ENCODE measurements at regions not wholly inside any gene's neighbourhood (a gene's known extent, or its start where the extent isn't known, plus 50 kb on each side); places are given as distances from the start of the nearest gene placed in this dataset.

DNA sequence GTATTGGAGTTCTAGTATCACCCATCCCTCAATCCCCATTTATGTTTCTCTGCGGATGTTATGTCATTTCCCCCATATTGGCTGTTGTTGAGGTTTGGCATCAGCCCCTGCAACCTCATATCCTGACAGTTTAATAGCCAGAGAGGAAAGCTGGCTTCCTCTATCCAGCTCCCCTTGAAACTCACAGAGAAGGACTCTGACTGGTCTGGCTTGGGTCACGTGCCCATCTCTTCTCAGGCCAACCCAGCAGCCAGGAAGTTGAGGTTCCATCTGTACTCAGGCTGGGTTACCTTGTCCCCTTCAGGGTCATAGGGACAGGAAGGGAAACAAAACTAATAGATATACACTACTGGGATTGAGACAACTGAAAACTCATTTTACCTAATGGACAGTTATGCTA is 148.0 kb upstream of the SLC14A2 start:
- TF ChIP-seq, protein P1, sequence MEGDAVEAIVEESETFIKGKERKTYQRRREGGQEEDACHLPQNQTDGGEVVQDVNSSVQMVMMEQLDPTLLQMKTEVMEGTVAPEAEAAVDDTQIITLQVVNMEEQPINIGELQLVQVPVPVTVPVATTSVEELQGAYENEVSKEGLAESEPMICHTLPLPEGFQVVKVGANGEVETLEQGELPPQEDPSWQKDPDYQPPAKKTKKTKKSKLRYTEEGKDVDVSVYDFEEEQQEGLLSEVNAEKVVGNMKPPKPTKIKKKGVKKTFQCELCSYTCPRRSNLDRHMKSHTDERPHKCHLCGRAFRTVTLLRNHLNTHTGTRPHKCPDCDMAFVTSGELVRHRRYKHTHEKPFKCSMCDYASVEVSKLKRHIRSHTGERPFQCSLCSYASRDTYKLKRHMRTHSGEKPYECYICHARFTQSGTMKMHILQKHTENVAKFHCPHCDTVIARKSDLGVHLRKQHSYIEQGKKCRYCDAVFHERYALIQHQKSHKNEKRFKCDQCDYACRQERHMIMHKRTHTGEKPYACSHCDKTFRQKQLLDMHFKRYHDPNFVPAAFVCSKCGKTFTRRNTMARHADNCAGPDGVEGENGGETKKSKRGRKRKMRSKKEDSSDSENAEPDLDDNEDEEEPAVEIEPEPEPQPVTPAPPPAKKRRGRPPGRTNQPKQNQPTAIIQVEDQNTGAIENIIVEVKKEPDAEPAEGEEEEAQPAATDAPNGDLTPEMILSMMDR (IDR thresholded peaks at IDR 0.05; ENCODE audit: extremely low read depth, insufficient read depth, missing control alignments) = no peak
- DNase-seq (ENCODE audit: low spot score) = no peak

DNA sequence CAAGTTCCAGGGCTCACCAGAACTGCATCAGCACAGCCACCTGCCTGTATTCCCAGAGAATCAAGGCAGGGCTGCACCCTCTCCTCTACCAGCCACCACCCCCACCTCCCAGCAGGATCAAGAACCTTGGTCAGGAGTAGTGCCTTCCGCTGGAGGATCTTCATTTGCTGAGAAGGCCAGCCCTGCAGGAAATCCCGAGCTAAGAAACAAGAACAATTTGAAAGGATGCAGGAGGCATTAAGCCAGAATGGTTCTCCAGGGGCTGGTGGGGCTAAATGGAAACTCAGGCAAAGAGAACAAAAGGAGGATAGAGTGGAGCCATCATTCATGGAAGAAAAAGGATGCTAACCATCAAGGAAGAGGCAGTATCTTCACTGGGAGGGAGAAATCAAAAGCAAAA is 147.3 kb upstream of the SLC14A2 start:
- TF ChIP-seq, protein P1 (IDR thresholded peaks at IDR 0.05; ENCODE audit: extremely low read depth, insufficient read depth, missing control alignments) = no peak
- in situ Hi-C loops (cut with MboI; ENCODE audit: low pct_unique_long_range_greater_than_20kb, low sequenced_read_pairs, unreplicated experiment) = no loop called here

More for the DNA sequence above, 148.0 kb upstream of the SLC14A2 start:
- in situ Hi-C loops (cut with MboI; ENCODE audit: low pct_unique_long_range_greater_than_20kb, low sequenced_read_pairs, unreplicated experiment) = no loop called here

DNA sequence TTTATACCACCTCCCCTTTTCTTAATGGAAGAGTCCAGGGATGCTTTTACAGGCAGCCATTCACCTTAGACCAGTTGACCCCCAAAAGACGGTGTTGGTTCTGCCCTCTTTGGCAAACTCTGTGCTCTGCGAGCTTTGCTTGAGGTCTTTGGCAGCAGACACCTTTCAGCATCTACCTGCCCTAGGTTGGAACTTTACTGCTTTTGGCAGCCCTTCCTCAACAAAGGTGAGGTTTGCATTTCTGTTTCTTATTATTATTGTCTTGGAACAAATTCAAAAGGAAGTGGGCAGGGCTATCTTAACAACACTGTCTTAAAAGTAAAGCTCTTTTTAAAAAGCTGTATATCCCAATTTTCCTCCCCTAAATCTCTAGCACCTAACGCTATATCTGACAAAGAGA is 136.4 kb upstream of the SLC14A2 start:
- in situ Hi-C loops (cut with MboI; ENCODE audit: low pct_unique_long_range_greater_than_20kb, low sequenced_read_pairs, unreplicated experiment) = no loop called here
- TF ChIP-seq, protein P1 (IDR thresholded peaks at IDR 0.05; ENCODE audit: extremely low read depth, insufficient read depth, missing control alignments) = no peak

More for the DNA sequence above, 147.3 kb upstream of the SLC14A2 start:
- DNase-seq (ENCODE audit: low spot score) = no peak

DNA sequence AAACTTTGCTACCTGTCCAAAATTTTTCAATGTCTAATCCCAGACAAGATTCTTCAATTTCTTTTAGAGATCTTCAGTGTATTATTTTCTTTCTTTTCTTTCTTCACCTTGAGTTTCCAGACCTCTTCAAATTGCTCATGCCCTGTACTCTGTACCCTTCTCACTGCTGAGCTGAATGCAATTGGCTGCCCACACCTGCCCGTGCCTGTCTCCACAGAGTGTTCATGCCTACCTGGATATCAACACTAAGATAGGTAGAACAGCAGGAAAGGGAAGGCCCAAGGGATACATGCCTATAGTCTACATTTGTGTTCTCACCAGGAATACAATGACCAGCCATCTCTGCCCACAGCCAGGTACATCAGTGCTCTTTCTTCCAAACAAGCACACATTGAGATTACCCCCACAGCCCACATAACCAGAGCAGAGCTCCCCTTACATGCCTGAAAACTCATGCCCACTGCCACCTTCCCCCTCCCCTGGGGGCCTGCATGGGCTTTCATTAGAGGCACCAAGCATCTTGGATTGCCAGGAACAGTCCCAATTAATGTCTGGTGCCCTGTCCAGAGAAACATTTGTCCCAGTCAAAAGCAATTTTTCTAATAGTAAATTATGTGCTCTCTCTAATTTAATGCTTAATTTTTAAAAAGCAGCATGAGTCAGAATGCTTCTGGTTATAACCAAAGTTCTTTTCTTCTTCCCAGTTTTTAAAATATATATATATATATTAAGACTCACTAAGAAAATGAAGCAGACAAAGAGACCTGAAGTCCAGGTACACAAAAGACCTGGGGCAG is 134.9 kb upstream of the SLC14A2 start:
- in situ Hi-C loops (cut with MboI; ENCODE audit: low pct_unique_long_range_greater_than_20kb, low sequenced_read_pairs, unreplicated experiment) = no loop called here
- DNase-seq (ENCODE audit: low spot score) = no peak
- TF ChIP-seq, protein P1 (IDR thresholded peaks at IDR 0.05; ENCODE audit: extremely low read depth, insufficient read depth, missing control alignments) = no peak

More for the DNA sequence above, 136.4 kb upstream of the SLC14A2 start:
- DNase-seq (ENCODE audit: low spot score) = no peak

DNA sequence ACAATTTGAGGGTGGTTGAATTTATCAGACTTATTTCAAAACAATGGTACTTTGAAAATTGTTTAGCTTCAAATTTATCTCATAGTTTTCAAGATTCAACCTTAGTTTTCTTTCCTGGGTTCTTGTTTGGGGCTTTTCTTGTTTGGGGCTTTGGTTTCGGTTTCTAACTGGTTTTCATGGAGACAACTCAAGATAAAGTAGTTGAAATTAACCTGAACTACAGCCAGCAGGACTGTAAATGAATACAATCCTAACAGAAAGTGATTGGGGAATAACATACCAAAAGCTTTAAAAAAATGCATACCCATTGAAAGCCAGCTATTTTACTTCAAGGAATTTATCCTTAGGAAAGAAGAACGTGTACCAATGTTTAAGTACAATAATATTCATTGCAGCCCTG is 133.5 kb upstream of the SLC14A2 start:
- in situ Hi-C loops (cut with MboI; ENCODE audit: low pct_unique_long_range_greater_than_20kb, low sequenced_read_pairs, unreplicated experiment) = no loop called here

DNA sequence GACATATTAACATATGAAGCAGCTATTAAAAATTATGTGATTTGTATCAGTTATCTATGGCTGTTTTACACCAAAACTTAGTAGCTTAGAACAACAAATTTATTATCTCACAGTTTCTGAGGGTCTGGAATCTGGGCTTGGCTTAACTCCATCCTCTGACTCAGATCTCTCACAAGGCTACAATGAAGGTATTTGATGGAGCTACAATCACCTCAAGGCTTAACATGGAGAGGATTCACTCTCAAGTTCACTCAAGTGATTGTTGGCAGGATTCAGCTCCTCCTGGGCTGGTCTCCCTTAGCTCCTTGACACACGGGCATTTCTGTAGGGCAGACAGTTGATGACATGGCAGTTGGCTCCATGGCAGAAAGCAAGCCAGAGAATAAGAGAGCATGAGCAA is 133.0 kb upstream of the SLC14A2 start:
- in situ Hi-C loops (cut with MboI; ENCODE audit: low pct_unique_long_range_greater_than_20kb, low sequenced_read_pairs, unreplicated experiment) = no loop called here
- no peak for DNase-seq (ENCODE audit: low spot score)
- TF ChIP-seq, protein P1 (IDR thresholded peaks at IDR 0.05; ENCODE audit: extremely low read depth, insufficient read depth, missing control alignments) = no peak

More for the DNA sequence above, 133.5 kb upstream of the SLC14A2 start:
- TF ChIP-seq, protein P1 (IDR thresholded peaks at IDR 0.05; ENCODE audit: extremely low read depth, insufficient read depth, missing control alignments) = no peak
- DNase-seq (ENCODE audit: low spot score) = no peak

All from GM13977 (cell line).